Breast epithelium (tissue), 3 donors: ENCODE measurements at regions not wholly inside any gene's neighbourhood (a gene's known extent, or its start where the extent isn't known, plus 50 kb on each side); places are given as distances from the start of the nearest gene placed in this dataset.

Experiments
- CTCF ChIP-seq, 3 donors: fragments of 450-650 bp; IDR thresholded peaks; one replicate each; pipeline ENCODE4 v1.5.1; 2016 to 2017; ENCODE audit warnings: antibody characterized with exemption in 3 of 3, mild to moderate bottlenecking in 3 of 3, moderate library complexity in 3 of 3
- POLR2A ChIP-seq: fragments of 450-650 bp; IDR thresholded peaks from one replicate; pipeline ENCODE4 v1.6.1; 2016; ENCODE audit warnings: antibody characterized with exemption, mild to moderate bottlenecking, moderate library complexity
- POLR2AphosphoS5 ChIP-seq, 3 donors: sonication (generic); formaldehyde crosslinking; IDR thresholded peaks; one replicate each; pipeline ENCODE4 v1.6.1; 2017; ENCODE audit warnings: antibody characterized with exemption in 3 of 3

- TF ChIP-seq CTCF (IDR thresholded peaks at IDR 0.05) (no peak), POLR2A (no peak), POLR2AphosphoS5 (IDR thresholded peaks at IDR 0.05) (no peak)
Measured at GRCh38 chr1:65036570-65037051, 70.3 kb upstream of the JAK1 start.
